NCI-H226 (cell line): ENCODE measurements at regions not wholly inside any gene's neighbourhood (a gene's known extent, or its start where the extent isn't known, plus 50 kb on each side); places are given as distances from the start of the nearest gene placed in this dataset.
"Not testable (repeated sequence)": the region's sequence is repeated elsewhere in the genome, so short reads cannot be mapped to it uniquely, and the experiment has no call there.

Source experiments
- DNase-seq: peaks from one replicate; pipeline ENCODE4 v3.0.0-alpha.2; 2015

GRCh38 chr2:8612734-8613179 is 69.1 kb upstream of the ID2 start:
- DNase-seq: no peak

GRCh38 chr2:8613207-8613999 is 68.5 kb upstream of the ID2 start:
- not testable (repeated sequence) for DNase-seq

GRCh38 chr2:8614646-8615045 is 67.2 kb upstream of the ID2 start:
- no peak for DNase-seq

GRCh38 chr2:8615252-8615575 is 66.6 kb upstream of the ID2 start:
- DNase-seq: no peak

- DNase-seq: no peak
Observed at GRCh38 chr2:8615576-8616281, 66.1 kb upstream of the ID2 start.

- DNase-seq: no peak
Observed at GRCh38 chr2:8617048-8617447, 64.8 kb upstream of the ID2 start.

GRCh38 chr2:8617590-8617989 is 64.3 kb upstream of the ID2 start:
- no peak for DNase-seq

GRCh38 chr2:8619071-8619470 is 62.8 kb upstream of the ID2 start:
- DNase-seq: no peak

- peak; percentile 26 for DNase-seq
Observed at GRCh38 chr2:8620611-8621382, 61.1 kb upstream of the ID2 start.

GRCh38 chr2:8622199-8622911 is 59.5 kb upstream of the ID2 start:
- no peak for DNase-seq

GRCh38 chr2:8622924-8623465 is 58.9 kb upstream of the ID2 start:
- DNase-seq: no peak

- DNase-seq: no peak
Observed at GRCh38 chr2:8623576-8623957, 58.3 kb upstream of the ID2 start.

- DNase-seq: no peak
Observed at GRCh38 chr2:8623958-8624591, 57.8 kb upstream of the ID2 start.

GRCh38 chr2:8624855-8625398 is 56.9 kb upstream of the ID2 start:
- no peak for DNase-seq

- no peak for DNase-seq
Observed at GRCh38 chr2:8625399-8626300, 56.2 kb upstream of the ID2 start.

- no peak for DNase-seq
Observed at GRCh38 chr2:8626572-8626971, 55.3 kb upstream of the ID2 start.

- DNase-seq: no peak
Observed at GRCh38 chr2:8627019-8627691, 54.7 kb upstream of the ID2 start.

- DNase-seq: no peak
Observed at GRCh38 chr2:8627692-8628085, 54.2 kb upstream of the ID2 start.

- no peak for DNase-seq
Observed at GRCh38 chr2:8628179-8628865, 53.5 kb upstream of the ID2 start.

- no peak for DNase-seq
Observed at GRCh38 chr2:8628866-8629209, 53.0 kb upstream of the ID2 start.
